Transverse colon (tissue), 4 donors: ENCODE measurements at regions not wholly inside any gene's neighbourhood (a gene's known extent, or its start where the extent isn't known, plus 50 kb on each side); places are given as distances from the start of the nearest gene placed in this dataset.
A peak's percentile ranks its signal among the peaks of the same experiment; 100 is the strongest.

Source experiments
- DNase-seq: peaks from one replicate; pipeline ENCODE4 v3.0.0-alpha.2; 2019
- H3K27ac ChIP-seq, 4 donors: fragments of 200-600 bp; sonication (generic); 2 replicates each; pipeline ENCODE4 v1.5.1; 2016 to 2018; ENCODE audit warnings: inconsistent platforms in 4 of 4
- H3K27me3 ChIP-seq: fragments of 200-600 bp; sonication (generic); 2 replicates; pipeline ENCODE4 v1.5.1; 2017; ENCODE audit warnings: inconsistent platforms
- H3K36me3 ChIP-seq, 4 donors: fragments of 200-600 bp; sonication (generic); 2 replicates each; pipeline ENCODE4 v1.5.1; 2017 to 2019; ENCODE audit warnings: inconsistent platforms in 4 of 4
- H3K4me1 ChIP-seq, 4 donors: fragments of 200-600 bp; sonication (generic); 2 replicates each; pipeline ENCODE4 v1.5.1; 2017 to 2020; ENCODE audit warnings: inconsistent platforms in 4 of 4
- H3K4me3 ChIP-seq, 4 donors: fragments of 200-600 bp; sonication (generic); 1 replicate in 1 of 4; 2 replicates in 3 of 4; pipeline versions ENCODE4 v1.5.1 to v1.6.1; 2017 to 2019; ENCODE audit warnings: inconsistent platforms in 4 of 4
- H3K9me3 ChIP-seq, 2 donors: fragments of 200-600 bp; sonication (generic); 2 replicates each; pipeline ENCODE4 v1.5.1; 2017 to 2019; ENCODE audit warnings: inconsistent platforms in 2 of 2
- CTCF ChIP-seq, 5 experiments: fragments of 200-600 bp in 3 of 5; fragments of 450-650 bp in 2 of 5; sonication (generic) in 3 of 5; IDR thresholded peaks; 1 replicate in 2 of 5; 2 replicates in 3 of 5; pipeline ENCODE4 v1.5.1; 2016 to 2017; ENCODE audit warnings: antibody characterized with exemption in 5 of 5, inconsistent platforms in 3 of 5, mild to moderate bottlenecking in 2 of 5, moderate library complexity in 1 of 5
- EP300 ChIP-seq: sonication (generic); formaldehyde crosslinking; IDR thresholded peaks from one replicate; pipeline ENCODE4 v1.6.1; 2017; ENCODE audit warnings: antibody characterized with exemption, low read depth
- POLR2A ChIP-seq: fragments of 450-650 bp; IDR thresholded peaks from one replicate; pipeline ENCODE4 v1.6.1; 2016; ENCODE audit warnings: antibody characterized with exemption, mild to moderate bottlenecking, moderate library complexity
- POLR2AphosphoS5 ChIP-seq, 3 donors: sonication (generic); formaldehyde crosslinking; IDR thresholded peaks; one replicate each; pipeline ENCODE4 v1.6.1; 2016; ENCODE audit warnings: antibody characterized with exemption in 3 of 3
- WGBS, 2 donors: methylation state at CpG; one replicate each; pipeline ENCODE4 v1.1.5; 2018; ENCODE audit warnings: low coverage in 1 of 2; 5-methylcytosine and 5-hydroxymethylcytosine counted together
- in situ Hi-C, 4 donors: fragments of 200-750 bp; cut with MboI; loops; one replicate each; pipeline versions ENCODE4 v1.15.0 to v1.15.1; 2017; ENCODE audit warnings: low sequenced_read_pairs in 3 of 4, low pct_ligation_motif_present in 1 of 4, low pct_unique_long_range_greater_than_20kb in 1 of 4
- intact Hi-C: fragments of 100-400 bp; cut with DNase I; formaldehyde crosslinking; loops from one replicate; pipeline ENCODE4 v1.15.1; 2023; ENCODE audit warnings: low total_unique reads

GRCh38 chr10:109275960-109276359 is 647.4 kb downstream of the XPNPEP1 start:
- TF ChIP-seq POLR2AphosphoS5 (IDR thresholded peaks at IDR 0.05) (peak in 1 of 3 donors; percentile 25), POLR2A (no peak)
- Histone ChIP-seq H3K4me3 (no peak overlapping the region), H3K27ac (no peak overlapping the region), H3K4me1 (peaks cover 0 to 3% (median 0%) of the 10 kb centered on the region in 4 donors), H3K36me3 (no peaks in the 10 kb centered on the region), H3K9me3 (no peaks in the 10 kb centered on the region), H3K27me3 (no peaks in the 10 kb centered on the region)
- in situ Hi-C loops (no loop called here), intact Hi-C loops (no loop called here)
- DNase-seq: no peak
- 18 to 44% methylated on average over 1 of the region's 1 CpG for WGBS, 2 donors

GRCh38 chr10:109274681-109275080 is 648.6 kb downstream of the XPNPEP1 start:
- in situ Hi-C loops: no loop called here

GRCh38 chr10:109270173-109270572 is 653.1 kb downstream of the XPNPEP1 start:
- Histone ChIP-seq H3K27ac (no peak overlapping the region), H3K4me3 (no peak overlapping the region), H3K36me3 (no peaks in the 10 kb centered on the region), H3K27me3 (no peaks in the 10 kb centered on the region), H3K4me1 (no peaks in the 10 kb centered on the region), H3K9me3 (no peaks in the 10 kb centered on the region)
- DNase-seq: no peak
- TF ChIP-seq EP300 (no peak), POLR2AphosphoS5 (IDR thresholded peaks at IDR 0.05) (no peak), POLR2A (no peak), CTCF (IDR thresholded peaks at IDR 0.05) (no peak)
- in situ Hi-C loops (no loop called here), intact Hi-C loops (no loop called here)
- WGBS, 2 donors: 73 to 74% methylated on average over 2 of the region's 2 CpGs

More at GRCh38 chr10:109274681-109275080, 648.6 kb downstream of the XPNPEP1 start:
- Histone ChIP-seq H3K9me3 (no peaks in the 10 kb centered on the region), H3K27ac (no peak overlapping the region), H3K27me3 (no peaks in the 10 kb centered on the region), H3K36me3 (no peaks in the 10 kb centered on the region), H3K4me3 (no peak overlapping the region), H3K4me1 (peaks cover 0 to 3% (median 0%) of the 10 kb centered on the region in 4 donors)
- intact Hi-C loops: no loop called here
- WGBS, 2 donors: 72 to 81% methylated on average over 2 of the region's 2 CpGs
- TF ChIP-seq EP300 (no peak), POLR2AphosphoS5 (IDR thresholded peaks at IDR 0.05) (no peak), CTCF (IDR thresholded peaks at IDR 0.05) (no peak), POLR2A (no peak)
- no peak for DNase-seq

- no peaks in the 10 kb centered on the region for H3K36me3 ChIP-seq
- H3K4me3 ChIP-seq: no peak overlapping the region
- H3K9me3 ChIP-seq: peaks cover 0 to 4% of the 10 kb centered on the region in 2 donors
- in situ Hi-C loops: no loop called here
- no peak for DNase-seq
- no peak for TF ChIP-seq POLR2A
- TF ChIP-seq CTCF (IDR thresholded peaks at IDR 0.05): no peak
- no peak for TF ChIP-seq POLR2AphosphoS5 (IDR thresholded peaks at IDR 0.05)
- no peak for TF ChIP-seq EP300
- WGBS, 2 donors: 90 to 93% methylated on average over 3 of the region's 3 CpGs
- intact Hi-C loops: no loop called here
- H3K4me1 ChIP-seq: no peaks in the 10 kb centered on the region
- H3K27ac ChIP-seq: no peak overlapping the region
- no peaks in the 10 kb centered on the region for H3K27me3 ChIP-seq
Measured at GRCh38 chr10:109264004-109264403, 659.3 kb downstream of the XPNPEP1 start.

- H3K9me3 ChIP-seq: peaks cover 0 to 4% of the 10 kb centered on the region in 2 donors
Measured at GRCh38 chr10:109261231-109261630, 662.1 kb downstream of the XPNPEP1 start.

More at GRCh38 chr10:109261231-109261630, 662.1 kb downstream of the XPNPEP1 start:
- Histone ChIP-seq H3K4me3 (no peak overlapping the region), H3K27me3 (no peaks in the 10 kb centered on the region), H3K4me1 (no peaks in the 10 kb centered on the region), H3K27ac (no peak overlapping the region), H3K36me3 (no peaks in the 10 kb centered on the region)
- no peak for DNase-seq
- in situ Hi-C loops: no loop called here
- intact Hi-C loops: no loop called here
- WGBS, 2 donors: 82% methylated on average over 2 of the region's 2 CpGs; no CpG with 5 or more reads in 1 of the 2 donors
- no peak for TF ChIP-seq POLR2AphosphoS5 (IDR thresholded peaks at IDR 0.05)
- no peak for TF ChIP-seq CTCF (IDR thresholded peaks at IDR 0.05)
